Prostate gland (tissue), 2 donors: ENCODE measurements at regions not wholly inside any gene's neighbourhood (a gene's known extent, or its start where the extent isn't known, plus 50 kb on each side); places are given as distances from the start of the nearest gene placed in this dataset.

Experiments used
- POLR2A ChIP-seq: fragments of 450-650 bp; IDR thresholded peaks from one replicate; pipeline ENCODE4 v1.6.1; 2016; ENCODE audit warnings: antibody characterized with exemption, mild to moderate bottlenecking
- POLR2AphosphoS5 ChIP-seq: sonication (generic); formaldehyde crosslinking; IDR thresholded peaks from one replicate; pipeline ENCODE4 v1.6.1; 2017; ENCODE audit warnings: antibody characterized with exemption
- TF ChIP-seq, protein P1 (sequence below), 4 experiments: fragments of 200-600 bp in 2 of 4; fragments of 450-650 bp in 2 of 4; sonication (generic) in 2 of 4; IDR thresholded peaks; 1 replicate in 3 of 4; 2 replicates in 1 of 4; pipeline ENCODE4 v1.5.1; 2016 to 2019; ENCODE audit warnings: antibody characterized with exemption in 4 of 4, mild to moderate bottlenecking in 2 of 4, moderate library complexity in 2 of 4

DNA sequence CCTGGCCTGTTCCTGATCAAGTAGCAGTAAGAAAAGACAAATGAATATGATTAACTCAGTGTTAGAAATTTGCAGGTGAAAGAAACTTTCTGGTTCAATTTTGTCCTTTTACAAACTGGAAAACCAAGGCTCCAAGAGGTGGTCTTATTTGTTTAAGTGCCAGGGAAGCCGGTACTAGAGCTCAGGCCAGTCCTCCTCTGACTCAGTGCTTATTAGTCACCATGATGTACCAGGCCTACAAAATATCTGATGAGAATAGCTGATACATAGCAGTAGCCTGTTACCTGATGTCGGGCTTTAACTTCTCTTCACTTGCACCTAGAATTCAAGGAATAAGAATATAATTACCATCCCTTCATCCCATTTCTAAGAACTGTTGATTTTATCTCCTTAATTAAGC is 394.8 kb downstream of the LMX1A start:
- TF ChIP-seq, protein P1, sequence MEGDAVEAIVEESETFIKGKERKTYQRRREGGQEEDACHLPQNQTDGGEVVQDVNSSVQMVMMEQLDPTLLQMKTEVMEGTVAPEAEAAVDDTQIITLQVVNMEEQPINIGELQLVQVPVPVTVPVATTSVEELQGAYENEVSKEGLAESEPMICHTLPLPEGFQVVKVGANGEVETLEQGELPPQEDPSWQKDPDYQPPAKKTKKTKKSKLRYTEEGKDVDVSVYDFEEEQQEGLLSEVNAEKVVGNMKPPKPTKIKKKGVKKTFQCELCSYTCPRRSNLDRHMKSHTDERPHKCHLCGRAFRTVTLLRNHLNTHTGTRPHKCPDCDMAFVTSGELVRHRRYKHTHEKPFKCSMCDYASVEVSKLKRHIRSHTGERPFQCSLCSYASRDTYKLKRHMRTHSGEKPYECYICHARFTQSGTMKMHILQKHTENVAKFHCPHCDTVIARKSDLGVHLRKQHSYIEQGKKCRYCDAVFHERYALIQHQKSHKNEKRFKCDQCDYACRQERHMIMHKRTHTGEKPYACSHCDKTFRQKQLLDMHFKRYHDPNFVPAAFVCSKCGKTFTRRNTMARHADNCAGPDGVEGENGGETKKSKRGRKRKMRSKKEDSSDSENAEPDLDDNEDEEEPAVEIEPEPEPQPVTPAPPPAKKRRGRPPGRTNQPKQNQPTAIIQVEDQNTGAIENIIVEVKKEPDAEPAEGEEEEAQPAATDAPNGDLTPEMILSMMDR (IDR thresholded peaks at IDR 0.05): no peak
- TF ChIP-seq POLR2AphosphoS5 (no peak), POLR2A (no peak)
